BE2C (cell line): ENCODE measurements at regions not wholly inside any gene's neighbourhood (a gene's known extent, or its start where the extent isn't known, plus 50 kb on each side); places are given as distances from the start of the nearest gene placed in this dataset.

Experiments
- DNase-seq: peaks from one replicate; pipeline ENCODE4 v3.0.0-alpha.2; 2020
- H3K27me3 ChIP-seq: fragments of 250-450 bp; sonication (Bioruptor Pico); 2 replicates; pipeline ENCODE4 v1.5.1; 2020; ENCODE audit warnings: mild to moderate bottlenecking
- H3K36me3 ChIP-seq: fragments of 250-450 bp; sonication (Bioruptor Pico); 2 replicates; pipeline ENCODE4 v1.5.1; 2020; ENCODE audit warnings: mild to moderate bottlenecking
- H3K4me1 ChIP-seq: fragments of 250-450 bp; sonication (Bioruptor Pico); 2 replicates; pipeline ENCODE4 v1.5.1; 2020
- H3K4me3 ChIP-seq: 2 replicates; pipeline ENCODE4 v1.5.1; 2011; ENCODE audit warnings: low read depth, low read length
- H3K9me3 ChIP-seq: fragments of 250-450 bp; sonication (Bioruptor Pico); 2 replicates; pipeline ENCODE4 v1.5.1; 2020
- CTCF ChIP-seq: IDR thresholded peaks from 2 replicates; pipeline ENCODE4 v1.5.1; 2012; ENCODE audit warnings: mild to moderate bottlenecking, low read depth, low read length

- TF ChIP-seq CTCF = no peak
- Histone ChIP-seq H3K27me3 (no peaks in the 10 kb centered on the region), H3K36me3 (no peaks in the 10 kb centered on the region), H3K4me1 (no peaks in the 10 kb centered on the region), H3K9me3 (no peaks in the 10 kb centered on the region), H3K4me3 (no peak overlapping the region)
- no peak for DNase-seq
These were observed 496.9 kb upstream of the LRRC7 start for GRCh38 chr1:69070660-69071373.

- no peaks in the 10 kb centered on the region for H3K9me3 ChIP-seq
- H3K4me1 ChIP-seq = no peaks in the 10 kb centered on the region
- DNase-seq = no peak
- H3K36me3 ChIP-seq = no peaks in the 10 kb centered on the region
- H3K27me3 ChIP-seq = no peaks in the 10 kb centered on the region
- no peak for TF ChIP-seq CTCF
- H3K4me3 ChIP-seq = no peak overlapping the region
These were observed 494.5 kb upstream of the LRRC7 start for GRCh38 chr1:69073176-69073575.

- Histone ChIP-seq H3K4me1 (no peaks in the 10 kb centered on the region), H3K9me3 (no peaks in the 10 kb centered on the region), H3K27me3 (no peaks in the 10 kb centered on the region), H3K36me3 (no peaks in the 10 kb centered on the region), H3K4me3 (no peak overlapping the region)
- no peak for DNase-seq
- no peak for TF ChIP-seq CTCF
These were observed 491.1 kb upstream of the LRRC7 start for GRCh38 chr1:69076631-69077030.

GRCh38 chr1:69077198-69077597, 490.5 kb upstream of the LRRC7 start:
- H3K27me3 ChIP-seq = no peaks in the 10 kb centered on the region
- H3K36me3 ChIP-seq = no peaks in the 10 kb centered on the region
- no peak for TF ChIP-seq CTCF
- H3K9me3 ChIP-seq = no peaks in the 10 kb centered on the region
- H3K4me3 ChIP-seq = no peak overlapping the region
- H3K4me1 ChIP-seq = no peaks in the 10 kb centered on the region
- no peak for DNase-seq

- TF ChIP-seq CTCF = no peak
- no peaks in the 10 kb centered on the region for H3K27me3 ChIP-seq
- no peak for DNase-seq
- H3K36me3 ChIP-seq = no peaks in the 10 kb centered on the region
- no peak overlapping the region for H3K4me3 ChIP-seq
- no peaks in the 10 kb centered on the region for H3K9me3 ChIP-seq
- no peaks in the 10 kb centered on the region for H3K4me1 ChIP-seq
These were observed 490.1 kb upstream of the LRRC7 start for GRCh38 chr1:69077633-69078032.

- DNase-seq = no peak
- Histone ChIP-seq H3K9me3 (no peaks in the 10 kb centered on the region), H3K36me3 (no peaks in the 10 kb centered on the region), H3K4me3 (no peak overlapping the region), H3K4me1 (no peaks in the 10 kb centered on the region), H3K27me3 (no peaks in the 10 kb centered on the region)
- TF ChIP-seq CTCF = no peak
These were observed 486.1 kb upstream of the LRRC7 start for GRCh38 chr1:69081668-69082067.
